ENCODE measurements at regions not wholly inside any gene's neighbourhood (a gene's known extent, or its start where the extent isn't known, plus 50 kb on each side); places are given as distances from the start of the nearest gene placed in this dataset.
"Not testable (repeated sequence)": the region's sequence is repeated elsewhere in the genome, so short reads cannot be mapped to it uniquely, and the experiment has no call there.

DNA sequence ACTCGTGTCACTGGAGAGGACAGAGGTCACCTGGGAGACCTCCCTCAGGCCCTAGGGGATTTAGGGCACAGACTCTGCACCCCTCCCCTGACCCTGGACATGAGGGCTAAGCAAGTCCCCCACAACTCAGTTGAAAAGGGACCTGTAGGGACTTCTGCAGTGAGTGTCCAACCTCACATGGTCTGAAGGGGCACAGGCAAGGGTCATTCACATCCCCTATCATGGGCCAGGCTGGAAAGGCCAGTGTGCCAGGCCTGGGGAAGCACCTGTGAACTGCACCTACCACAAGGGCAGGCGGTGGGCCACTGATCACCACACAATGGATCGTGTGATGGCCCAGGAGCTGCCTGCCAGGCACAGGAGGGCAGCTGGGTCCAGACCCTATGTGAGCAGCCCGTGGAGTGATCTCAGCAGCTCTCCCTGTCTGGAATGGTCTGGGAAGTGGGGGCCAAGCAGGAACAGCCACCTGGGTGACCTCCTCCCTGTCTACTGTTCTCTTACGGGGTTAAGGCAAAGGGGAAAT is 1502.6 kb upstream of the TPTE start:
- ATAC-seq; H3K9me3 ChIP-seq; H3K27me3 ChIP-seq; intact Hi-C loops (cut with DNase I); H3K36me3 ChIP-seq; H3K27ac ChIP-seq; FAIRE-seq; H3K4me1 ChIP-seq; H3K4me3 ChIP-seq: not testable (repeated sequence)
- peak in 1 of 6 donors; percentile 51 for DNase-seq
- WGBS, 2 donors = 43 to 66% methylated on average over 3 to 5 of the region's 5 CpGs

DNA sequence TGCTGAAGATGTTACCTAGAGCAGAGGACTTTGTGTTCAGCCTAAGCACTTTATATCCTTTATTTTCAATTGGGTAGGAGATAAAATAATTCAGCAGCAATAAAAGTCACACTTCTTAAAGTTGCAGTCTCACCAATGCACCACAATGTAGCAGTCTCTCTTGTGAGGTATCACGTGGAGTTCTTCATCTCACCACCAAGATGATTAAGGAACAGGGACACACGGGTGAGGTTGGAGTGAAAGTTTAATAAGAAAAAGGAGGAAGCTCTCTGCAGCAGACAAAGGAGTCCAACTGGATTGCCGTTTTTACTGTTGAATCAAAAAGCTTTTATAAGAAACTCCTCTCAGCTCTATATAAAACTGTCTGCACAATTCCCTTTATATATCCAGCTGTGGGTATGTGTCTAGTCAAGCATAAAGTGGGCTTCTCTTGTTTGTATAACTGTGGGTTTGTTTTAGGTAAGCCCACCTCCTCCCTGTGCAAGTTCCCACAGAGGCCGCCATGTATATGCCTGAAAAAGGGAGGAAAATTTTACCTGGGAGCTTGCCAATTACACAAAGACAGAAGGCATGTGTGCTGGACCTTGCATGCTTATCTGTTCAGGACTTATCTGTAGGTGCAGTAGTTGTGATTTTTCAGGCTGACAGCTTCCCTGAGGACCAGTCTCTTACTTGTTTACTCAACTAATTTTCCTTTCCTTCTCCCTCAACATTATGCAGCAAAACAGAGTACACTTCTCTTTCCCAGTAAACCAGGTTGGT is 1497.2 kb upstream of the TPTE start:
- H3K4me3 ChIP-seq; H3K27me3 ChIP-seq; DNase-seq; intact Hi-C loops (cut with DNase I); ATAC-seq; FAIRE-seq; H3K9me3 ChIP-seq; H3K4me1 ChIP-seq; H3K36me3 ChIP-seq; H3K27ac ChIP-seq: not testable (repeated sequence)
- 21 to 23% methylated on average over 4 of the region's 4 CpGs for WGBS, 2 donors

DNA sequence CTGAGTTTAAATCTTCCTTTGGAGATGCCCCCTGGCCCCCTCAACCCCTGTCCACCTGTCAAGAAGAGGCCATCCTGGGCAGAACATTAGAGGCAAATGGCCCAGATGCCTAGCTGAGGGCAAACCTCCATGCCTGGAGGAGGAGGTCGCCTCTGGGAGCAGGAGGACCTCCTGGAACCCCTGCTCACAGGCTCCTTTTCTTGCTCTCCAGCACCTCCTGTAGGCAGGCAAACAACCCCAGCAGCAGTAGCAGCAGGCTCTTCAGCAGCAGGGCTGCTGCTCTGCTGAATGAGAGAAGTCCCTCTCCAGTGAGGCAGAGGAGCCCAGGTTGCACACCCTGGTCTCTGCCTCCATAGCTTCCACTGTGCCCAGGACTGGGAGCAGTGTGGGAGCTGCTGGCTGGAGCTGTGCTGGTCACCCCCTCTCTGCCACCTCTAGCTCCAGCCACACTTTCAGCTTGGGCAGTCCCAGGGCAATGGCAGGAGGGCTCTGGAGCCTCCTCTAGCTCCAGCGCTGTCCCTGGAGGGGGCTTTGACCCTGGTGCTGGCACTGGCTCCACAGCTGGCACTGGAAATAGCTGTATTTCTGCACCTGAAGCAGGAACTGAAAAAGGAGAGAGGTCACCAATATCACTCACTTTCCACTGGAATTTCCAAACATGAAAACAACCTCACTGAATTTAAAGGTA is 1494.5 kb upstream of the TPTE start:
- H3K9me3 ChIP-seq; H3K4me3 ChIP-seq; FAIRE-seq; H3K27ac ChIP-seq; H3K4me1 ChIP-seq; H3K27me3 ChIP-seq; intact Hi-C loops (cut with DNase I); H3K36me3 ChIP-seq; ATAC-seq: not testable (repeated sequence)
- DNase-seq = peak in 1 of 6 donors; percentile 50
- WGBS, 2 donors = 16 to 31% methylated on average over 2 of the region's 2 CpGs

DNA sequence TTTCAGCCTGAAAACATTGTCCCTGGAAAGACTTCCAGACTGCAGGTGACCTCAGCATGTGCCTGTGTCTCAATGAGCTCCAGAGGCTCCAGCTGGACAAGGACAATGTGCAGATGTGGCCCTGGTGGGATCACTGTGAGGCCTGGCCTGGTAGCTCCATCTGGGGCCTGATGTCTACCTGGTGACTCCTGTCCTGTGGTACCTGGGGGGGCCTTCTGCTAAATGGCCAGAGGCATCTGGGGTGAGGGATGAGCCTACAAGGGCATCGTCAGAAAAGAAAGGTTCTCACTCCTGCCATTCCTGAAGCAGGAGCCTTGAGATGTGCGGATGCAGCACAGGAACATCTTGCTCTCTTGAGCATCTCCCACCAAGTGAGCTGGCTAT is 1494.0 kb upstream of the TPTE start:
- H3K4me1 ChIP-seq; H3K27me3 ChIP-seq; H3K27ac ChIP-seq; H3K9me3 ChIP-seq; FAIRE-seq; H3K36me3 ChIP-seq; H3K4me3 ChIP-seq; ATAC-seq; intact Hi-C loops (cut with DNase I): not testable (repeated sequence)
- 59 to 80% methylated on average over 2 of the region's 2 CpGs for WGBS, 2 donors
- peak in 1 of 6 donors; percentile 50 for DNase-seq

DNA sequence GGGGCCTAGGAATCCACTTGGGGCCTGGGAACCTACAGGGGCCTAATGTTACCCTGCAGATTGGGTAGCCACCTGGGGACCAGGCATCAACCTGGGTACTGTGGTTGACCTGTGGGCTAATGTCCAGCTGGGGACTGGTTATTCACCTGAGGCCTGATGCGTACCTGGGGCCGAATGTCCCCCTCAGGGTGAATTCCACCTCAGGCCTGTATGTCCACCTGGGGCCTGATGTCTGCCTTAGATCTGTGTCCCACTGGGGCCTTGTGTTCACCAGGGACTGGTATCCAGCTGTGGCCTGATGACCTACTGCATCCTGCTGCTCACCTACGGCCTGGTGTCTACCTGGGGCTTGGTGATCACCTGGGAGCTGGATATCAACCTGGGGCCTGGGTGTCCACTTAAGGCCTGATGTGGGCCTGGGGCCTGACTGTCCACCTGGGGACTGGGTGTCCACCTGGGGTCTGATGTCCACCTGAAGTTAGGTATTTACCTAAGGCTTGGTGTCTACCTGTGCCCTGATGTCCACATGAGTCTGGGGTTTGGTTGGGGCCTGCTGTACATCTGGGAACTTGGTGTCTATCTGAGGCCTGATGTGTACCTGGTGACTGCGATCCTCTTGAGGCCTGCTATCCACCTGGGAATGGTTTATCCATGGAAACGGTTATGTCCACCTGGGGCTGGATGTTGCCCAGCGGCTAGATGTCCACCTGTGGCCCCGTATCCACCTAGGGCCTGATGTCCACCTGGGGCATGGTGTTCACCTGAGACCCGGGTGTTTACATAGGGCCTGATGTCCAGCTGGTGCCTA is 1492.6 kb upstream of the TPTE start:
- FAIRE-seq; ATAC-seq; H3K27me3 ChIP-seq; H3K9me3 ChIP-seq; H3K4me1 ChIP-seq; H3K36me3 ChIP-seq; intact Hi-C loops (cut with DNase I); H3K27ac ChIP-seq; H3K4me3 ChIP-seq: not testable (repeated sequence)
- DNase-seq = peak in 2 of 6 donors; percentile 59 to 83
- 74 to 77% methylated on average over 8 of the region's 8 CpGs for WGBS, 2 donors

DNA sequence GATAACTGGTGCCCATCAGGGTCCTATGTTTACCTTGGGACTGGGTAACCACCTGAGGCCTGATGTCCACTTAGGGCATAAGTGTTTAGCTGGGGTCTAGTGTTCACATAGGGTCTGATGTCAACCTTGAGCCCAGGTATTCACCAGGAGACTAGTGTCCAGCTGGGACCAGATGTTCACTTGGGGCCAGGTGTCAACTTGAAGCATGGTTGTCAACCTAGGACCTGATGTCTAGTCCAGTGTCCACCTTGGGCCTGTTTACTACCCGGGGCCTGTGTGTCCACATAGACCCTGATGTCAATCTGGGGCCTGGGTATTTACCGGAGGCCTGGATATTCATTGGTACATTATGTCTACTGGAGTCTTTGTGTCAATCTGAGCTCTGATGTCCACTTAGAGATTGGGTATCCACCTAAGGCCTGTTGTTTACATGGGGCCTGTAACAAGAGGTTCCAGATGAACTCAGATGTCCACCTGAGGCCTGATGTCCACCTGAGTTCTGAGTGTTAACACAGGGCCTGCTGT is 1491.2 kb upstream of the TPTE start:
- ATAC-seq; H3K27me3 ChIP-seq; H3K36me3 ChIP-seq; intact Hi-C loops (cut with DNase I); H3K27ac ChIP-seq; FAIRE-seq; DNase-seq; H3K9me3 ChIP-seq; H3K4me1 ChIP-seq; H3K4me3 ChIP-seq: not testable (repeated sequence)
- WGBS, 2 donors = 62 to 68% methylated on average over 2 of the region's 2 CpGs

DNA sequence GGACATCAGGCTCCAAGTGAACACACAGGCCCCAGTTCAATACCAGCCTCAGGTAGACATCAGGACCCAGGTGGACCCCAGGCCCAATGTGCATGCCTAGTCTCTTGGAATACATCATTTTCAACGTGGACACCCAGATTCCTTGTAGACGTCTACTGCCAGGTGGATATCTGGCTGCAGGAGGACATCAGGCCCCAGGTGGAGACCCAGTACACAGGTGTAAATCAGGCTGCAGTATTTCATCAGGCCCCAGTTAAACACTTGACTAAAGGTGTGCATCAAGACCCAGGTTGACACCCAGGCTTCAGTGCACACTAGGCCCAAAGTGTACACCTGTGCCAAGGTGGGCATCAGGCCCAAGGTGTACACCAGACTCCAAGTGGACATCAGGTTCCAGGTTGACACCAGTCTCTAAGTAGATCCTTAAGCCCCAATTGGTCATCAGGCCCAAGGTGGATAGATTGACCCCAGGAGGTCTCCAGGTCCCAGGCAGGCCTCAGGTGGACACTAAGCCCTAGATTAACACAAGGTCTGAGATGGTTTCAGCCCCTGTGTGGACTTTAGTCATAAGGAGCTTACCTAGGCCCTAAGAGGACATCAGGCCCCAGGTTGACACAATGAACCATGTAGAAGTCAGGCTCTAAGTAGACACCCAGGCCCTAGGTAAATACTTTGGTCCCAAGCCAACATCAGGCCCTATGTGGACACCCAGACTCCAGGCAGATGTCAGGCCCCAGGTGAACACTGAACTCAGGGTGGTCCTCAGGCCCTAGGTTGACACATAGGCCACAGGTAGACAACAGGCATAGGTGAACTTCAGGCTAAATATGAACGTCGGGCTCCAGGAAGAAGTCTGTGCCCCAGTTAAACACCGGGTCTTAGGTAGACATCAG is 1489.7 kb upstream of the TPTE start:
- peak in 1 of 6 donors; percentile 22 for DNase-seq
- H3K4me3 ChIP-seq; H3K36me3 ChIP-seq; H3K27ac ChIP-seq; H3K27me3 ChIP-seq; intact Hi-C loops (cut with DNase I); H3K4me1 ChIP-seq; ATAC-seq; FAIRE-seq; H3K9me3 ChIP-seq: not testable (repeated sequence)
- WGBS, 2 donors = 49 to 53% methylated on average over 4 of the region's 5 CpGs

DNA sequence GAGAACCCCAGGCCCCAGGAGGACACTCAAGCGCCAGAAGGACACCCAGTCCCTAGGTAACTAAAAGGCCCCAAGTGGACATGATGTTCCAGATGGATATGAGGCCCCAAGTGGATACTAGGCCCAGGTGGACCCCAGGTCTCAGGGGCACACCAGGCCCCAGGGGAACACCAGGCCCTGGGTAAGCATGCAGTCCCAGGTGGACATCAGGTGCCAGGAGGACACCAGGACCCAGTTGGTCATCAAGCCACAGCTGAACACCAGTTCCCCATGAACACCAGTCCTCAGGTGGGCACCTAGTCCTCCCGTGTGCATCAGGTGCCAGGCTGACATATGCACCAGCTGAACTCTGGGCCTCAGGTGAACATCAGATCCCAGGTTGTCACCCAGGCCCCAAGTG is 1488.8 kb upstream of the TPTE start:
- FAIRE-seq; H3K4me1 ChIP-seq; intact Hi-C loops (cut with DNase I); H3K27ac ChIP-seq; H3K36me3 ChIP-seq; DNase-seq; H3K4me3 ChIP-seq; H3K9me3 ChIP-seq; ATAC-seq; H3K27me3 ChIP-seq: not testable (repeated sequence)
- no CpG with 5 or more reads among the region's 2 CpGs for WGBS, 2 donors

DNA sequence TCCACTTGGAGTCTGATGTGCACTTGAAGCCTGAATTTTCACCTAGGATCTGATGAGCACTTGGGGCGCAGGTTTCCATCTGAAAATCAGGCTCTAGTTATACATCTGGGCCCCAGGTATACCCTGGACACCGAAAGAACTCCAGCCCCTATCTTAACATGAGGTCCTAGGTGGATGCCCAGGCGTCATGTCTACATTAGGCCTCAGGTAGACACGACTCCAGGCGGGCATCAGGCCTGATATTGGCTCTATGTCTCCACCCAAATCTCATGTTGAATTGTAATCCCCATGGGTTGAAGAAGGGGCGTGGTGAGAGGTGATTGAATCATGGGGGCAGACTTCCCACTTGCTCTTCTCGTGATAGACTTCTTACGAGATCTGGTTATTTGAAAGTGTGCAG is 1488.1 kb upstream of the TPTE start:
- H3K9me3 ChIP-seq; H3K27me3 ChIP-seq; H3K36me3 ChIP-seq; intact Hi-C loops (cut with DNase I); H3K4me1 ChIP-seq; H3K4me3 ChIP-seq; FAIRE-seq; H3K27ac ChIP-seq; ATAC-seq: not testable (repeated sequence)
- 44 to 53% methylated on average over 4 to 7 of the region's 8 CpGs for WGBS, 2 donors
- DNase-seq = peak in 2 of 6 donors; percentile 43 to 58

DNA sequence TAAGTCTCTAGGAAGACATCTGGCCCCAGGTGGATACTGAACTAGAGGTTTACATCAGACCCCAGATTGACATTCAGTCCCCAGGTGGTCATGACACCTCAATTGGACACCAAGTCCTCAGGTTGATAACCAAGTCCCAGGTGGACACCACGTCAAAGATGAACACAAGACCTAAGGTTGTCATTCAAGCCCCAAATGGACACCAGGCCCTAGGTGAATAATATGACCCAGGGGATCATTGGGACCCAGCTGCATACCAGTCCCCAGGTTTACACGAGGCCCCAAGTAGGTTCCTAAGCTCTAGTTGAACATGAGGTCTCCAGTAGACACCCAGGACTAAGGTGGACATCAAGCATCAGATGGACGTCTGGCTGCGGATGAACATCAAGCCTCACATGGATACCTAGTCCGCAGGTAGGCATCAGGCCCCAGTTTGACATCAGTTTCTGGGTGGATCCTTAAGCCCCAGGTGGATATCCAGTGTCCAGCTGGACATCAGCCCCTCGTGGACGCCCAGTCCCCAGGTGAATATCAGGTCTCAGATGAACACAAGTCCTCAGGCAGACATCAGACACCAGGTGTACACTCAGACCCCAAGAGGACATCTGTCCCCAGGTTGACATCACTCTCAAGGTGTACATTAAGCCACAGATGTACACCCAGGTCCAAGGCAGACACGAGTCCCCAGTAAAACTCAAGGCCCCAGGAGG is 1486.7 kb upstream of the TPTE start:
- 43 to 45% methylated on average over 4 of the region's 8 CpGs for WGBS, 2 donors
- FAIRE-seq; H3K36me3 ChIP-seq; H3K4me3 ChIP-seq; H3K27ac ChIP-seq; ATAC-seq; H3K9me3 ChIP-seq; intact Hi-C loops (cut with DNase I); H3K4me1 ChIP-seq; H3K27me3 ChIP-seq: not testable (repeated sequence)
- DNase-seq = peak in 2 of 6 donors; percentile 51 to 56
